HEK293 (cell line): ENCODE measurements at regions not wholly inside any gene's neighbourhood (a gene's known extent, or its start where the extent isn't known, plus 50 kb on each side); places are given as distances from the start of the nearest gene placed in this dataset.

Experiments
- CTCF ChIA-PET: fragments of 350-600 bp; formaldehyde crosslinking; extraction: SDS; loops from one replicate; lab custom pipeline; 2021; ENCODE audit warnings: antibody characterized with exemption; lab: Yijun Ruan, JAX
- POLR2A ChIA-PET: fragments of 300-600 bp; formaldehyde crosslinking; extraction: SDS; loops from one replicate; lab custom pipeline; 2020; ENCODE audit warnings: antibody characterized with exemption, inconsistent platforms; lab: Yijun Ruan, JAX
- H3K27ac ChIP-seq: fragments of 200-500 bp; sonication (Bioruptor generic); 2 replicates; pipeline ENCODE4 v1.5.1; 2014; ENCODE audit warnings: low read depth, low read length, control low read depth, inconsistent platforms; ENCODE audit errors: extremely low read depth
- H3K36me3 ChIP-seq, 2 experiments: fragments of 200-500 bp in 1 of 2; sonication (Bioruptor generic) in 1 of 2; 1 replicate in 1 of 2; 2 replicates in 1 of 2; pipeline ENCODE4 v1.5.1; 2014 to 2017; ENCODE audit warnings: inconsistent platforms in 2 of 2, low read length in 2 of 2; ENCODE audit not compliant: control insufficient read depth in 2 of 2, insufficient read depth in 1 of 2
- H3K4me1 ChIP-seq: fragments of 200-500 bp; sonication (Bioruptor generic); 2 replicates; pipeline ENCODE4 v1.5.1; 2014; ENCODE audit warnings: mild to moderate bottlenecking, low read length, inconsistent platforms; ENCODE audit not compliant: control insufficient read depth, insufficient read depth
- H3K4me3 ChIP-seq: 2 replicates; pipeline ENCODE4 v1.5.1; 2011; ENCODE audit warnings: low read depth, mild to moderate bottlenecking, control low read depth, low read length, moderate library complexity
- H3K9me3 ChIP-seq: fragments of 200-500 bp; sonication (Bioruptor generic); 2 replicates; pipeline ENCODE4 v1.5.1; 2014; ENCODE audit warnings: low read depth, low read length, inconsistent platforms; ENCODE audit not compliant: control insufficient read depth, insufficient read depth
- CTCF ChIP-seq: fragments of 450-650 bp; formaldehyde crosslinking; IDR thresholded peaks from 2 replicates; pipeline ENCODE4 v1.5.1; 2016; ENCODE audit warnings: missing biosample characterization, missing genetic modification characterization
- GLI4 ChIP-seq: fragments of 450-650 bp; formaldehyde crosslinking; IDR thresholded peaks from 2 replicates; pipeline ENCODE4 v1.5.1; 2016; ENCODE audit warnings: missing biosample characterization, missing genetic modification characterization
- HIC1 ChIP-seq: fragments of 450-650 bp; formaldehyde crosslinking; IDR thresholded peaks from 2 replicates; pipeline ENCODE4 v1.5.1; 2016; ENCODE audit warnings: missing biosample characterization, missing genetic modification characterization
- KLF16 ChIP-seq: fragments of 450-650 bp; formaldehyde crosslinking; IDR thresholded peaks from 2 replicates; pipeline ENCODE4 v1.5.1; 2017; ENCODE audit warnings: missing biosample characterization, missing genetic modification characterization
- SCRT2 ChIP-seq: fragments of 450-650 bp; formaldehyde crosslinking; IDR thresholded peaks from 2 replicates; pipeline ENCODE4 v1.5.1; 2016; ENCODE audit warnings: missing biosample characterization, missing genetic modification characterization
- TSHZ1 ChIP-seq: fragments of 450-650 bp; formaldehyde crosslinking; IDR thresholded peaks from 2 replicates; pipeline ENCODE4 v1.5.1; 2016; ENCODE audit warnings: missing biosample characterization, missing genetic modification characterization, borderline replicate concordance
- ZBTB21 ChIP-seq: fragments of 450-650 bp; formaldehyde crosslinking; IDR thresholded peaks from 2 replicates; pipeline ENCODE4 v1.5.1; 2017; ENCODE audit warnings: missing biosample characterization, missing genetic modification characterization
- ZBTB44 ChIP-seq: fragments of 450-650 bp; IDR thresholded peaks from 2 replicates; pipeline ENCODE4 v1.5.1; 2018; ENCODE audit warnings: missing biosample characterization, mild to moderate bottlenecking, missing genetic modification characterization
- ZNF2 ChIP-seq: fragments of 450-650 bp; formaldehyde crosslinking; IDR thresholded peaks from 2 replicates; pipeline ENCODE4 v1.5.1; 2016; ENCODE audit warnings: missing biosample characterization, missing genetic modification characterization
- ZNF24 ChIP-seq: fragments of 450-650 bp; formaldehyde crosslinking; IDR thresholded peaks from 2 replicates; pipeline ENCODE4 v1.5.1; 2016; ENCODE audit warnings: missing biosample characterization, missing genetic modification characterization
- ZNF324 ChIP-seq: fragments of 450-650 bp; formaldehyde crosslinking; IDR thresholded peaks from 2 replicates; pipeline ENCODE4 v1.5.1; 2016; ENCODE audit warnings: missing biosample characterization, missing genetic modification characterization
- ZNF335 ChIP-seq: fragments of 450-650 bp; formaldehyde crosslinking; conservative IDR thresholded peaks from 2 replicates; pipeline ENCODE4 v1.5.1; 2016; ENCODE audit warnings: missing biosample characterization, missing genetic modification characterization
- ZNF433 ChIP-seq: fragments of 450-650 bp; formaldehyde crosslinking; IDR thresholded peaks from 2 replicates; pipeline ENCODE4 v1.5.1; 2016; ENCODE audit warnings: missing biosample characterization, missing genetic modification characterization, low read depth
- ZNF654 ChIP-seq: fragments of 450-650 bp; formaldehyde crosslinking; IDR thresholded peaks from 2 replicates; pipeline ENCODE4 v1.5.1; 2016; ENCODE audit warnings: low read depth, missing biosample characterization, missing genetic modification characterization
- ZNF692 ChIP-seq: fragments of 450-650 bp; formaldehyde crosslinking; IDR thresholded peaks from 2 replicates; pipeline ENCODE4 v1.5.1; 2016; ENCODE audit warnings: missing biosample characterization, missing genetic modification characterization

GRCh38 chr20:48295966-48296421 is 510.7 kb upstream of the SULF2 start:
- peaks cover 10% of the 10 kb centered on the region for H3K4me1 ChIP-seq
- H3K36me3 ChIP-seq, result no peaks in the 10 kb centered on the region
- TF ChIP-seq SCRT2, result peak; percentile 53
- no peak for TF ChIP-seq GLI4 (tag by site-specific recombination)
- 0 out of 2 replicates have a peak, but pooled peaks have one; percentile 31 for TF ChIP-seq ZNF335
- no peak overlapping the region for H3K27ac ChIP-seq
- ChIA-PET CTCF (interaction anchor here (0.7 to 5.0 kb wide), 17 partner anchors 13 to 636 kb away, joined by 3 to 50 read pairs (median 4); partner anchors contain the start of gene SULF2), POLR2A (interaction anchor here (0.9 to 1.1 kb wide), 2 partner anchors 88 to 325 kb away, joined by 3 to 7 read pairs; no protein-coding TSS in a partner anchor)
- no peaks in the 10 kb centered on the region; the same call in 1 of the 2 replicates for H3K9me3 ChIP-seq
- H3K4me3 ChIP-seq, result no peak overlapping the region

GRCh38 chr20:48295445-48295903 is 510.2 kb upstream of the SULF2 start:
- Histone ChIP-seq H3K4me1 (peaks cover 10% of the 10 kb centered on the region), H3K27ac (no peak overlapping the region), H3K9me3 (no peaks in the 10 kb centered on the region; the same call in 1 of the 2 replicates)
- no peak for TF ChIP-seq ZNF324 (tag by site-specific recombination)
- TF ChIP-seq HIC1, result 0 out of 2 replicates have a peak, but pooled peaks have one; percentile 27
- TF ChIP-seq CTCF (tag by site-specific recombination), result 0 out of 2 replicates have a peak, but pooled peaks have one; percentile 12
- no peak for TF ChIP-seq ZNF2 (tag by site-specific recombination)
- TF ChIP-seq KLF16 (tag by site-specific recombination), result no peak
- no peak for TF ChIP-seq ZNF24 (tag by site-specific recombination)
- TF ChIP-seq ZNF433, result no peak
- no peak for TF ChIP-seq ZBTB44
- no peak for TF ChIP-seq TSHZ1 (tag by site-specific recombination)
- TF ChIP-seq ZBTB21 (tag by site-specific recombination), result no peak
- TF ChIP-seq ZNF654 (tag by site-specific recombination), result peak; percentile 18; the same call in 1 of the 2 replicates
- no peak for TF ChIP-seq ZNF692
- TF ChIP-seq, all 188 proteins: peak for 3
- no peaks in the 10 kb centered on the region for H3K36me3 ChIP-seq
- CTCF ChIA-PET, result interaction anchor here (0.7 to 5.0 kb wide), 20 partner anchors 10 to 635 kb away, joined by 3 to 50 read pairs (median 4); partner anchors contain the start of gene SULF2
- no peak overlapping the region for H3K4me3 ChIP-seq
- POLR2A ChIA-PET, result interaction anchor here (0.9 to 1.1 kb wide), 2 partner anchors 88 to 325 kb away, joined by 3 to 7 read pairs; no protein-coding TSS in a partner anchor
